Upper lobe of left lung (tissue), 6 donors: ENCODE measurements at regions not wholly inside any gene's neighbourhood (a gene's known extent, or its start where the extent isn't known, plus 50 kb on each side); places are given as distances from the start of the nearest gene placed in this dataset.

Experiments
- ATAC-seq, 2 donors: fragments of 200-7000 bp; cut with Tn5 transposase; one replicate each; pipeline ENCODE4 v1.9.1; 2022; ENCODE audit warnings: mild to moderate bottlenecking in 2 of 2, moderate library complexity in 2 of 2; ENCODE audit not compliant: low FRiP score in 2 of 2
- DNase-seq, 2 donors: peaks; one replicate each; pipeline ENCODE4 v3.0.0-alpha.2; 2019 to 2020
- H3K27ac ChIP-seq, 4 donors: fragments of 200-600 bp; sonication (generic); one replicate each; pipeline ENCODE4 v1.5.1; 2016 to 2019
- H3K27me3 ChIP-seq, 4 donors: fragments of 200-600 bp; sonication (generic); one replicate each; pipeline ENCODE4 v1.5.1; 2017 to 2019
- H3K36me3 ChIP-seq, 4 donors: fragments of 200-600 bp; sonication (generic); one replicate each; pipeline ENCODE4 v1.5.1; 2016 to 2019
- H3K4me1 ChIP-seq, 4 donors: fragments of 200-600 bp; sonication (generic); one replicate each; pipeline ENCODE4 v1.5.1; 2018 to 2019
- H3K4me3 ChIP-seq, 4 donors: fragments of 200-600 bp; sonication (generic); one replicate each; pipeline ENCODE4 v1.5.1; 2017 to 2019; ENCODE audit warnings: mild to moderate bottlenecking in 2 of 4, moderate library complexity in 1 of 4
- H3K9me3 ChIP-seq, 4 donors: fragments of 200-600 bp; sonication (generic); one replicate each; pipeline ENCODE4 v1.5.1; 2018 to 2019
- EP300 ChIP-seq, 4 donors: sonication (generic); formaldehyde crosslinking; IDR thresholded peaks; one replicate each; pipeline ENCODE4 v1.5.1; 2017; ENCODE audit warnings: antibody characterized with exemption in 4 of 4, control low read depth in 2 of 4
- POLR2A ChIP-seq, 4 donors: fragments of 450-650 bp; IDR thresholded peaks; one replicate each; pipeline ENCODE4 v1.5.1; 2016 to 2017; ENCODE audit warnings: antibody characterized with exemption in 4 of 4, mild to moderate bottlenecking in 2 of 4
- POLR2AphosphoS5 ChIP-seq, 2 donors: sonication (generic); formaldehyde crosslinking; IDR thresholded peaks; one replicate each; pipeline ENCODE4 v1.5.1; 2017; ENCODE audit warnings: antibody characterized with exemption in 2 of 2
- WGBS, 2 donors: methylation state at CpG; one replicate each; pipeline ENCODE4 v1.1.5; 2017 to 2018; 5-methylcytosine and 5-hydroxymethylcytosine counted together
- TF ChIP-seq, protein P1 (sequence below), 6 experiments: fragments of 450-650 bp in 4 of 6; fragments of 200-600 bp in 2 of 6; sonication (generic) in 2 of 6; IDR thresholded peaks; one replicate each; pipeline ENCODE4 v1.5.1; 2016 to 2019; ENCODE audit warnings: antibody characterized with exemption in 6 of 6
- donor health status: DM: no; HTN: no; CAD: no; lungs with moderate emphysema.
- donor health status: DM: no; HTN: yes; CAD: no; lungs with severe emphysema.

DNA sequence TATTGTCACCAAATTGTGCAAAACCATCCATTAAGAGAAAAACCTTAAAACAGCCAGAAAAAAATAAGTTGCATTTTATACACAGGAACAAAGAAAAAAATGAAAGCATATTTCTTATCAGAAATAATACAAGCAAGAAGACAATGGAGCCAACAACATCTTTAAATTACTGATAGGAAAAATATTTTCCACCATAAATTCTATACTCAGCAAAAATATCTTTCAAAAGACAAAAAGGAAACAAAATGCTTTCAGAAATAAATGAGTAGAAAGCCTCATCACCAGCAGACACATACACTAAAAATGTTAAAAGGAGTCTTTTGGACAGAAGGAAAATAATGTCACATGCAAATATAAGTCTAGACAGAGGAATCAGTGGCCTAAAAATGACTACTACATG lies 106.4 kb upstream of the TRIB2 start:
- Histone ChIP-seq H3K27ac (no peak overlapping the region), H3K4me1 (peaks cover 0 to 4% (median 0%) of the 10 kb centered on the region in 4 donors), H3K27me3 (no peaks in the 10 kb centered on the region), H3K9me3 (no peaks in the 10 kb centered on the region), H3K4me3 (no peak overlapping the region), H3K36me3 (no peaks in the 10 kb centered on the region)
- DNase-seq = no peak
- no peak for ATAC-seq
- TF ChIP-seq EP300 (IDR thresholded peaks at IDR 0.05) (no peak), POLR2AphosphoS5 (IDR thresholded peaks at IDR 0.05) (no peak), POLR2A (IDR thresholded peaks at IDR 0.05) (no peak)

- 66 to 71% methylated on average over 2 of the region's 2 CpGs for WGBS, 2 donors
- Histone ChIP-seq H3K36me3 (no peaks in the 10 kb centered on the region), H3K27me3 (no peaks in the 10 kb centered on the region), H3K4me1 (no peaks in the 10 kb centered on the region), H3K4me3 (no peak overlapping the region), H3K9me3 (no peaks in the 10 kb centered on the region), H3K27ac (no peak overlapping the region)
- no peak for ATAC-seq
- TF ChIP-seq EP300 (IDR thresholded peaks at IDR 0.05) (no peak), POLR2AphosphoS5 (IDR thresholded peaks at IDR 0.05) (no peak), POLR2A (IDR thresholded peaks at IDR 0.05) (no peak)
- TF ChIP-seq, protein P1, sequence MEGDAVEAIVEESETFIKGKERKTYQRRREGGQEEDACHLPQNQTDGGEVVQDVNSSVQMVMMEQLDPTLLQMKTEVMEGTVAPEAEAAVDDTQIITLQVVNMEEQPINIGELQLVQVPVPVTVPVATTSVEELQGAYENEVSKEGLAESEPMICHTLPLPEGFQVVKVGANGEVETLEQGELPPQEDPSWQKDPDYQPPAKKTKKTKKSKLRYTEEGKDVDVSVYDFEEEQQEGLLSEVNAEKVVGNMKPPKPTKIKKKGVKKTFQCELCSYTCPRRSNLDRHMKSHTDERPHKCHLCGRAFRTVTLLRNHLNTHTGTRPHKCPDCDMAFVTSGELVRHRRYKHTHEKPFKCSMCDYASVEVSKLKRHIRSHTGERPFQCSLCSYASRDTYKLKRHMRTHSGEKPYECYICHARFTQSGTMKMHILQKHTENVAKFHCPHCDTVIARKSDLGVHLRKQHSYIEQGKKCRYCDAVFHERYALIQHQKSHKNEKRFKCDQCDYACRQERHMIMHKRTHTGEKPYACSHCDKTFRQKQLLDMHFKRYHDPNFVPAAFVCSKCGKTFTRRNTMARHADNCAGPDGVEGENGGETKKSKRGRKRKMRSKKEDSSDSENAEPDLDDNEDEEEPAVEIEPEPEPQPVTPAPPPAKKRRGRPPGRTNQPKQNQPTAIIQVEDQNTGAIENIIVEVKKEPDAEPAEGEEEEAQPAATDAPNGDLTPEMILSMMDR (IDR thresholded peaks at IDR 0.05) = no peak
- no peak for DNase-seq
Observed at GRCh38 chr2:12612168-12612567, 104.6 kb upstream of the TRIB2 start.

- Histone ChIP-seq H3K4me3 (no peak overlapping the region), H3K9me3 (no peaks in the 10 kb centered on the region), H3K27ac (no peak overlapping the region), H3K4me1 (no peaks in the 10 kb centered on the region), H3K36me3 (no peaks in the 10 kb centered on the region), H3K27me3 (no peaks in the 10 kb centered on the region)
- 45 to 59% methylated on average over 2 of the region's 2 CpGs for WGBS, 2 donors
- TF ChIP-seq EP300 (IDR thresholded peaks at IDR 0.05) = no peak
- DNase-seq (no peak), ATAC-seq (no peak)
Observed at GRCh38 chr2:12612671-12613070, 104.1 kb upstream of the TRIB2 start.

GRCh38 chr2:12613137-12613835 lies 103.5 kb upstream of the TRIB2 start:
- no peak overlapping the region for H3K4me3 ChIP-seq

GRCh38 chr2:12615509-12615908 lies 101.2 kb upstream of the TRIB2 start:
- TF ChIP-seq POLR2AphosphoS5 (IDR thresholded peaks at IDR 0.05) = no peak
- TF ChIP-seq POLR2A (IDR thresholded peaks at IDR 0.05) = no peak
- TF ChIP-seq, protein P1 (IDR thresholded peaks at IDR 0.05) = no peak
- no peak for TF ChIP-seq EP300 (IDR thresholded peaks at IDR 0.05)
- WGBS, 2 donors = 98 to 100% methylated on average over 2 of the region's 2 CpGs
- Histone ChIP-seq H3K4me3 (no peak overlapping the region), H3K36me3 (no peaks in the 10 kb centered on the region), H3K27me3 (no peaks in the 10 kb centered on the region), H3K9me3 (no peaks in the 10 kb centered on the region), H3K27ac (no peak overlapping the region), H3K4me1 (no peaks in the 10 kb centered on the region)
- ATAC-seq (no peak), DNase-seq (no peak)

More at GRCh38 chr2:12613137-12613835, 103.5 kb upstream of the TRIB2 start:
- DNase-seq (no peak), ATAC-seq (no peak)
- WGBS, 2 donors = 70 to 73% methylated on average over 7 of the region's 7 CpGs
- Histone ChIP-seq H3K36me3 (no peaks in the 10 kb centered on the region), H3K4me1 (no peaks in the 10 kb centered on the region), H3K27me3 (no peaks in the 10 kb centered on the region), H3K9me3 (no peaks in the 10 kb centered on the region), H3K27ac (no peak overlapping the region)
- TF ChIP-seq POLR2A (IDR thresholded peaks at IDR 0.05) (no peak), EP300 (IDR thresholded peaks at IDR 0.05) (no peak), POLR2AphosphoS5 (IDR thresholded peaks at IDR 0.05) (no peak)
- TF ChIP-seq, protein P1 (IDR thresholded peaks at IDR 0.05) = no peak
